Osteocyte (in vitro differentiated cells): ENCODE measurements at regions not wholly inside any gene's neighbourhood (a gene's known extent, or its start where the extent isn't known, plus 50 kb on each side); places are given as distances from the start of the nearest gene placed in this dataset.

Experiments
- DNase-seq: peaks from one replicate; pipeline ENCODE4 v3.0.0; 2021; ENCODE audit warnings: mixed read lengths; ENCODE audit not compliant: unreplicated experiment; ENCODE audit errors: extremely low spot score
- H3K27ac Mint-ChIP-seq: one replicate; pipeline ENCODE4 v1.8.0; 2021; ENCODE audit warnings: mild to moderate bottlenecking, mixed read lengths; ENCODE audit not compliant: unreplicated experiment
- H3K27me3 Mint-ChIP-seq: one replicate; pipeline ENCODE4 v1.8.0; 2021; ENCODE audit warnings: mixed read lengths; ENCODE audit not compliant: unreplicated experiment
- H3K36me3 Mint-ChIP-seq: one replicate; pipeline ENCODE4 v1.8.0; 2021; ENCODE audit warnings: mixed read lengths; ENCODE audit not compliant: unreplicated experiment
- H3K4me1 Mint-ChIP-seq: one replicate; pipeline ENCODE4 v1.8.0; 2021; ENCODE audit warnings: mixed read lengths; ENCODE audit not compliant: unreplicated experiment
- H3K4me3 Mint-ChIP-seq: one replicate; pipeline ENCODE4 v1.8.0; 2021; ENCODE audit warnings: mild to moderate bottlenecking, moderate library complexity, mixed read lengths; ENCODE audit not compliant: unreplicated experiment
- H3K9me3 Mint-ChIP-seq: one replicate; pipeline ENCODE4 v1.8.0; 2021; ENCODE audit warnings: mixed read lengths; ENCODE audit not compliant: unreplicated experiment
- CTCF ChIP-seq: fragments of 200-600 bp; sonication (generic); IDR thresholded peaks from 2 replicates; pipeline ENCODE4 v1.5.0; 2021; ENCODE audit warnings: antibody characterized with exemption, mild to moderate bottlenecking, moderate library complexity

- Mint-ChIP-seq H3K36me3 (no peaks in the 10 kb centered on the region), H3K27ac (no peak overlapping the region), H3K4me3 (no peak overlapping the region), H3K27me3 (no peaks in the 10 kb centered on the region), H3K4me1 (no peaks in the 10 kb centered on the region), H3K9me3 (no peaks in the 10 kb centered on the region)
- no peak for DNase-seq
- no peak for TF ChIP-seq CTCF
Observed at GRCh38 chr11:134504146-134504905, 92.3 kb upstream of the B3GAT1 start.

GRCh38 chr11:134503596-134503995 is 91.6 kb upstream of the B3GAT1 start:
- DNase-seq, result no peak
- Mint-ChIP-seq H3K27ac (no peak overlapping the region), H3K36me3 (no peaks in the 10 kb centered on the region), H3K4me1 (no peaks in the 10 kb centered on the region), H3K9me3 (peaks cover 5% of the 10 kb centered on the region), H3K27me3 (no peaks in the 10 kb centered on the region), H3K4me3 (no peak overlapping the region)
- no peak for TF ChIP-seq CTCF

- no peak overlapping the region for H3K27ac Mint-ChIP-seq
- DNase-seq, result no peak
- peaks cover 5% of the 10 kb centered on the region for H3K9me3 Mint-ChIP-seq
- H3K4me3 Mint-ChIP-seq, result no peak overlapping the region
- no peaks in the 10 kb centered on the region for H3K27me3 Mint-ChIP-seq
- TF ChIP-seq CTCF, result no peak
- H3K4me1 Mint-ChIP-seq, result no peaks in the 10 kb centered on the region
- H3K36me3 Mint-ChIP-seq, result no peaks in the 10 kb centered on the region
Observed at GRCh38 chr11:134503100-134503499, 91.1 kb upstream of the B3GAT1 start.

GRCh38 chr11:134502153-134502550 is 90.1 kb upstream of the B3GAT1 start:
- Mint-ChIP-seq H3K4me3 (no peak overlapping the region), H3K36me3 (no peaks in the 10 kb centered on the region), H3K9me3 (peaks cover 11% of the 10 kb centered on the region), H3K27ac (no peak overlapping the region), H3K27me3 (no peaks in the 10 kb centered on the region), H3K4me1 (no peaks in the 10 kb centered on the region)
- TF ChIP-seq CTCF, result no peak
- no peak for DNase-seq

- no peak overlapping the region for H3K4me3 Mint-ChIP-seq
- H3K27me3 Mint-ChIP-seq, result no peaks in the 10 kb centered on the region
- H3K4me1 Mint-ChIP-seq, result no peaks in the 10 kb centered on the region
- H3K27ac Mint-ChIP-seq, result no peak overlapping the region
- DNase-seq, result no peak
- no peaks in the 10 kb centered on the region for H3K36me3 Mint-ChIP-seq
- TF ChIP-seq CTCF, result no peak
- H3K9me3 Mint-ChIP-seq, result peaks cover 16% of the 10 kb centered on the region
Observed at GRCh38 chr11:134501406-134502152, 89.5 kb upstream of the B3GAT1 start.
